ES-I3 (cell line): ENCODE measurements at regions not wholly inside any gene's neighbourhood (a gene's known extent, or its start where the extent isn't known, plus 50 kb on each side); places are given as distances from the start of the nearest gene placed in this dataset.

Source experiments
- H3K36me3 ChIP-seq: 2 replicates; pipeline ENCODE4 v1.6.1; 2013; ENCODE audit warnings: mild to moderate bottlenecking, low read length, control low read depth, moderate library complexity; ENCODE audit not compliant: insufficient read depth
- H3K4me1 ChIP-seq: 2 replicates; pipeline ENCODE4 v1.6.1; 2013; ENCODE audit warnings: mild to moderate bottlenecking, control low read depth, low read length; ENCODE audit not compliant: insufficient read depth
- H3K9ac ChIP-seq: 2 replicates; pipeline ENCODE4 v1.6.1; 2013; ENCODE audit warnings: low read depth, mild to moderate bottlenecking, low read length, moderate library complexity
- H3K9me3 ChIP-seq: 2 replicates; pipeline ENCODE4 v1.6.1; 2013; ENCODE audit warnings: mild to moderate bottlenecking, low read length, moderate library complexity; ENCODE audit not compliant: control insufficient read depth, insufficient read depth

DNA sequence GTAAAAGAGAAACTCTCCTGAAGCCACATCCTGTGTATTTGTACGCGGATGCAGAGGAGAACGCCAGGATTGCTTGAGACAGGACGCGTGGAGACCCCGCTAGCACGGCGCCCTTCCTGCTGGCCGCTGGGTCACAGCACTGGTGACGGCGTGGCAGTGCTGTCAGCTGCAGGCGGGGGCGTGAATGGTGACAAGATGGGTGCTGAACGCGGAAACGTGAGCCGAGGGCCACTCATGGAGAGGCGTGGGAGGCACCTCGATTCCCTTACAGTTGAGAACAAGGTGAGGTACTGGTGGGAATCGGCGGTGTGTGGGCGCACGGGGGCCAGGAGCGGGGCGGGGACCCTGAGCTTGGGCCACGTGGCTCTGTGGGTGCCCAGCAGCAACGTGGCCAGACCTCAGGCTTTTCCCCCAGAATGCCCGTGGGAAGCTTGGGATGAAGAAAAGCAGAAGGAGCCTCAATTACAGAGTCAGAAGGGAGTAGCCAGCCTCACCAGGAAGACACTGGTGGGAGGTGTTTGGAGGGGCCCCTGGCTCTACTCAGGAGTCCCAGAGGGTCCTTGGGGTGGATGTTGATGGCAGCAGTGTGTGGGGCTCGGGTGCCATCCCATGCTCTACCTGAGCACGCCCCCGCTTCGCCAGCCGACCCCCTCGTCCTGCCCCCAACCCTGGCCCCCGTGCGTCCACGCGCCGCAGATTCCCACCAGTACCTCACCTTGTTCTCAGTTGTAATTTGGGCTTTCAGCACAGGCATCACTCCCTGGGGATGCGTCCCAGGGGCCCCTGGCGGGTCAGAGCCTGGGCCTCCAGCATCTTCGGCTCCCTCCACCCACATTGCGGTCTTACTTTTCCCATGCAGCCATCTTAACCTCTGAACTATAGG is 208.4 kb upstream of the TCERG1L start:
- no peaks in the 10 kb centered on the region for H3K4me1 ChIP-seq
- H3K36me3 ChIP-seq: no peaks in the 10 kb centered on the region
- no peak overlapping the region for H3K9ac ChIP-seq
- H3K9me3 ChIP-seq: no peaks in the 10 kb centered on the region

DNA sequence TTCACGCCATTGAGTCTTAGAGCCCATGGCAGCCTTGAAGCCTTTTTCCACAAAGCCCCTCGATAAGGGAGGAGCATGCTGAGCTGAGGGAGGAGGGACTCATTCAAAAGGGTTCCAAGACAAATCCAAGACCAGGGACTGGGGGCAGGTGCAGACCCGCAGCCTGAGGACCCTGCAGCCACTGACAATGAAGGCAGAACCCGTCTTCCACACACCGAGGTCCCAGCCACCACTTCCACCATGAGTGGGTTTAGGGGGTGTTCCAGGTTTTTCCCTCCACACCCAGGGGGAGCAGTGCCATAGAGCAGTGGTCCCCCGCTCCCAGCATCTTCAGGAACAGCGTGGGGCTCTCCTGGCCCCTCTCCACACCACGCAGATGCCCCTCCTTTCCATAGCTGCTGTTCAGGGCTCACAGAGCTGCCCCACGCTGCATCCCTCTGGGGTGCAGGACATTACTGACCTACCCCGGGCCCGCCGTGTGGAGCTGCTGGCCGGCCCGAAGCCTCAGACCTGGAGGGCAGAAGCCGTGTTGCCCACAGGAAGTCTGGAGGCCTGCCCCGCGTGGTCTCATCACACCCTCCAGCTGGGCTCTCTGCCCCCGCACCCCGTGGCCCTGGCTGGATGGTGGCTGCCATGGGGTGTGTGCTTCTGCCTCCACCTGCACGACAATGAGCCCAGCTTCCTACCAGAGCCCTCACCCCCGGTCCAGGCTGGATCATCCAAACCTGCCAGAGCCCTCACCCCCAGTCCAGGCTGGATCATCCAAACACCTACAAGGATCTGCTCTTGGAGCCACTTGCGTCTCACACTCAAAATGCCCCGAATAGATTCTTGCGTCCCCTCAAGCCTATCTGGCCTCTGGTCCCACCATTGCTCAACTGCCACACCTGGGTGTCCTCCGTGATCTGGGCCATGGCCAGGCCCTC is 220.0 kb upstream of the TCERG1L start:
- Histone ChIP-seq H3K9ac (no peak overlapping the region), H3K36me3 (no peaks in the 10 kb centered on the region), H3K4me1 (no peaks in the 10 kb centered on the region), H3K9me3 (peaks cover 2% of the 10 kb centered on the region; the same call in 1 of the 2 replicates)

DNA sequence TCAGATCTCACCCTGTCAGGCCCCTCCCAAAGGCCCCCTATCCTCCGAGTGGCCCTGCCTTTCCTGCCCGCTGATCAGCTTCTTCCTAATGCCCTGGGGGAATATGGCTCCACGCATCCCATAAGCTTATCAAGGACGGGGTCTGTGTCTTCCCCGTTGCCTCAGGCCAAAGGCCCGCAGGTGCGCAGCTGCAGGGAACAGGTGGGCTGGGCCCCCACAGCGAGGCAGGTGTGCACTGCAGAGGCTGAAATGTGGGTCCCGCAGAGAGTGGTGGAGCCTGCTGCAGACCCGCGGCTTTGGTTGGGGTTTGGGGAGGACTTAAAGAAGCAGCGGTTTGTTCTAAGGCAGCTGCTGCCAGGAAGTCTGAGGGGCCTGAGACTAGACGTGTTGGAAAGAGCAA is 220.8 kb upstream of the TCERG1L start:
- H3K4me1 ChIP-seq: no peaks in the 10 kb centered on the region
- no peaks in the 10 kb centered on the region for H3K9me3 ChIP-seq
- H3K9ac ChIP-seq: no peak overlapping the region
- no peaks in the 10 kb centered on the region for H3K36me3 ChIP-seq

DNA sequence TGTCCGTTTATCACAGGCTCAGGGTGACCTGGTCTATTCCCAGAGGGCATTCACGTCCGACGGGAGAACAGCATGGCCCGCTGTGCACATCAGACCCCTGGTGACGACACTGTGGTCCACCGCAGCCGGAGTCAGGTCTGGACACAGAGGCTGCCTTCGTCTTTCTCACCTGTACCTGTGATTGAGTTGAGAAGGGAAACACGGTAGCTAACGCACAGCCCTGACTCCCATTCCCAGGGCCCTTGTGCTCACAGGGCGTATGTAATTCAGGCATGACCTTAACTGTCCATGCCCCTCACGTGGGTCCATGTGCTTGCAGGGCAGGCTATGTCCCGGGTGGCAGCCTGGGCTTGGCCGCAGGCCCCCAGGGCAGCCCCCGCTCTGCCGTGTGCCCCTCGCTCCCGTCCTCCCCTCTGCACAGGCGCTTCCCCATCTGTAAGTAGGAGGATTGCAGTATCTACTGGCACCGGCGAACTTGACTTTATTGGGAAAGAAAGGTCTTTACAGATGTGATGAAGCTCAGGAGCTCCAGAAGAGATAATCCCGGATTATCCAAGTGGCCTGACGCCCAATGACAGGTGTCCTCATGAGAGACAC is 221.3 kb upstream of the TCERG1L start:
- no peaks in the 10 kb centered on the region for H3K9me3 ChIP-seq
- no peaks in the 10 kb centered on the region for H3K4me1 ChIP-seq
- no peak overlapping the region for H3K9ac ChIP-seq
- H3K36me3 ChIP-seq: no peaks in the 10 kb centered on the region

DNA sequence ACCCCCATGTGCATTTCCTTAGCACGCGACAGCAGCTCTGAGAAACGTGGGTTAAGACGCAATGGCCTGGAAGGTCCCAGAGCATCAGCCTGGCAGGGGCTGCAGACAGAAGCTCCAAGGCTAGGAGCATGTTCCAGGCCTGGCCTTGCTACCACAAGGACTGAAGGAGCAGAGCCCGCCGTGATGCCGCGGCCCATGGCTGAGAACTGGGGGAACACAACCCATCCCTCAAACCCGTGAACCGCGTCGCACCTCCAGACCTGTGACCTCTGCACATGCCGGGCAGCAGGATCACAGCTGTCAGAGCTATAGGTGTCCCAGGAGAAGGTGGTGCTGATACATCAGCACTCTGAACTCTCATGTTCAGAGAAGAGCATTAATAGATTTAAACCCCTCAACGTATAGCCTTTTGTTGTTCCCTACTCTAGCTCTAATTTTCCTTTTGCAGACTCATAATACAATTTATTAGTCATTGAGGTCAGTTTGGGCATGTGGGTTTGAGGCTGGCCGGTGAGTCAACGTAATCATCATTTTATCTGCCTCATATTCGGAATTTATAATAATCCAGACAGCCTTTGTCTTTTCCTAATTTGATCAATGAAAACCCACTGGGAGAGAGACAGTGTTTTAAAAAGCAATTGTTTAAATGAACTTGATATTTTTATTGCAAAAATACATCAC is 222.5 kb upstream of the TCERG1L start:
- H3K9me3 ChIP-seq: no peaks in the 10 kb centered on the region
- no peaks in the 10 kb centered on the region for H3K36me3 ChIP-seq
- H3K4me1 ChIP-seq: no peaks in the 10 kb centered on the region
- H3K9ac ChIP-seq: no peak overlapping the region

DNA sequence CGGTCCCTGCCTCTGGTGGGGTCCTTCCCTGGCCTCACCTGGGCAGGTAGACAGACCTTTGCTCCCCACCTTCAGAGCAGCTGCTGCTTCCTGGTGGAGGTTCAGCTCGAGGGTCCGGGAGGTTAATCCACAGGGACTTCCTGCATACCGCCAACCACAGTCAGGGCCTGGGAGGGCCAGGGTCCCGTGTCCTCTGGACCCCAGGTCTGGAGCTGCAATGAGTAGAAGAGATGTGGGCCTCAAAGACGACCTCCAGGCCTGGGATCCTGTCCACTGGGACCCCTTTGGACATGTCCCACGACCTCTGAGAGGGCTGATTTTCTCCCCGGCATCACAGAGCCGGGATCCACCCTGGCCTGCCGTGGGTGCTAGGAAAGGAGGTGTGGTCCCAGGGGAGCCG is 223.3 kb upstream of the TCERG1L start:
- Histone ChIP-seq H3K9ac (no peak overlapping the region), H3K4me1 (no peaks in the 10 kb centered on the region), H3K36me3 (no peaks in the 10 kb centered on the region), H3K9me3 (no peaks in the 10 kb centered on the region)

DNA sequence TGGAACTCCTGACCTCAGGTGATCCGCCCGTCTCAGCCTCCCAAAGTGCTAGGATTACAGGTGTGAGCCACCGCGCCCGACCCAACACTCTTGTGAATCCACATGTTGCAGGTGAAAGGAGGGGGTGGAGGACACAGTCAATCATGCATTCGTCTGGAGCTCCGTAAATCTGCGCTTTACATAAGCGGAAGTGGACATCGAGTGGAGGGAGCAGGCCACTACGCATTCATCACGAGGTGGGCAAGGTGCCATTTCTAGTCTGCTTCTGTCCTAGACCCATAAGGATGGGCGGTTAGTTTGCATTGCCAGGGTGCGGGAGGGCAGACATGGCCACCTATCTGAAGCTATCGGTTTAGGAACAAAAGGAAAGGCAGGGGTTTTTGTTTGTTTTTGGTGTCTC is 225.2 kb upstream of the TCERG1L start:
- Histone ChIP-seq H3K4me1 (no peaks in the 10 kb centered on the region), H3K9ac (no peak overlapping the region), H3K9me3 (no peaks in the 10 kb centered on the region), H3K36me3 (no peaks in the 10 kb centered on the region)

DNA sequence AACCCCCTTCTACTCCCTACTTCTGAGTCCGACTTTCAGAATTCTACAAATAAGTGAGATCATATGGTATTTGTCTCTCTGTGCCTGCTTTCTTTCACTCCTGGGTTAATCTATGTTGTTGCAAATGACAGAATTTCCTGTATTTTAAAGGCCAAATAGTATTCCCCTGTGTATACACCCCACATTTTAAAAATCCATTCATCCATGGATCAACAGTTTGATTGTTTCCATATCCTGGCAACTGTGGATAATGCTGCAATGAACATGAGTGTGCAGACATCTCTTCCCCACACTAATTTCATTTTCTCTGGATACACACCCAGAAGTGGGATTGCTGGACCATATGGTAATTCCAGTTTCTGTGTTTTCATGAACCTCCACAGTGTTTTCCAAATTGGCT is 225.8 kb upstream of the TCERG1L start:
- Histone ChIP-seq H3K9me3 (no peaks in the 10 kb centered on the region), H3K36me3 (no peaks in the 10 kb centered on the region), H3K4me1 (no peaks in the 10 kb centered on the region), H3K9ac (no peak overlapping the region)

DNA sequence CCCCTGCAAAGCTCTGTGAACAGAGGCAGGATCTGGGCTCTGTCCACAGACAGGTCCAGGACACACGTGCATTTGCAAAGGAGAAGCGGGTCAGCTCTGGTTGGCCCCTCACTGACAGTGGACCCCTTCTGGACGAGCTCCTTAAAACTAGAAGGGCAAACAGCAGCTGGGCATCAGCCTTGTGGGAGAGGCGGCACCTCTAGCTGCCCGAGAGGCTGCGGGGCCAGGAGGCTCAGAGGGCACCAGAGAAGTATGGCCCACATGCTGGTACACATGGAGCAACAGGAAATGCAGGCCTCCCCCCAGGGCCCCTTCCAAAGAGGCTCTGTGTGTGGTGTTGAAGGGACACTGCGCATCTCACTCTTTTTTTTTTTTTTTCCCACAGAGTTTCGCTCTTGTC is 233.0 kb upstream of the TCERG1L start:
- H3K9me3 ChIP-seq: no peaks in the 10 kb centered on the region
- no peak overlapping the region for H3K9ac ChIP-seq
- peaks cover 12% of the 10 kb centered on the region for H3K4me1 ChIP-seq
- H3K36me3 ChIP-seq: no peaks in the 10 kb centered on the region

DNA sequence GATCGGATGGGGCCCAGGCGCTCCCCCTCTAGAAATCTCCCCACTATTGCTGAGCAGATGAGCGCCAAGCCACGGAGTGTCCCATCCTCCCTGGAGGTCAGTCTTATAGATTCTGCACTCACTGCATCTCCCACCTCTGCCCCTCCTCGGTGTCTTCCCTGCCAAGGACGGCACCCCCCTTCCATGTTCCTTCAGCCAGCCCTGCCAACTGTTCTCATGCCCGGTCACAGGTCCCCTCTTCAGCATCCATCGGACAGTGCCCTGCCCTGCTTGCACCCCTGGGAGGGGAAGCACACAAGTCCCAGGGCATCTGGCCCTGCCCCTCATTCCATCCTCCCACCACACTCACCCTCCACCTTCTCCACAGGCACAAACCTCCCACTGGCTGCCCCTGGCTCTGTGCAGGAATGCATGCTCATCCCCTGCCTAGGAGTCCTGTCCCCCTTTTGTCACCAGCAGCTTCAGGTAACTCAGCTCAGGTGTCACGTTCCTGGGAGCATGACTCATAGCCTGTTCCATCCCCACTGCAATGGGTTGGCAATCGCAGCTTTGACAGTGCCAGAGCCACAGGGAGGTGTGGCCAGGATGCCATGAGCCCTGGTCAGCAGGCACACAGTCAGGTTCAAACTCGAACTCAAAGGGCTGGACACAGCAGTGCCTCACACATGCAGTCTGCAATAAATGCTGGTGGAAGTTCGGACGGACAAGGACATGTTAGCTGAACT is 234.7 kb upstream of the TCERG1L start:
- H3K36me3 ChIP-seq: no peaks in the 10 kb centered on the region
- H3K9me3 ChIP-seq: no peaks in the 10 kb centered on the region
- no peak overlapping the region for H3K9ac ChIP-seq
- peaks cover 12% of the 10 kb centered on the region for H3K4me1 ChIP-seq

DNA sequence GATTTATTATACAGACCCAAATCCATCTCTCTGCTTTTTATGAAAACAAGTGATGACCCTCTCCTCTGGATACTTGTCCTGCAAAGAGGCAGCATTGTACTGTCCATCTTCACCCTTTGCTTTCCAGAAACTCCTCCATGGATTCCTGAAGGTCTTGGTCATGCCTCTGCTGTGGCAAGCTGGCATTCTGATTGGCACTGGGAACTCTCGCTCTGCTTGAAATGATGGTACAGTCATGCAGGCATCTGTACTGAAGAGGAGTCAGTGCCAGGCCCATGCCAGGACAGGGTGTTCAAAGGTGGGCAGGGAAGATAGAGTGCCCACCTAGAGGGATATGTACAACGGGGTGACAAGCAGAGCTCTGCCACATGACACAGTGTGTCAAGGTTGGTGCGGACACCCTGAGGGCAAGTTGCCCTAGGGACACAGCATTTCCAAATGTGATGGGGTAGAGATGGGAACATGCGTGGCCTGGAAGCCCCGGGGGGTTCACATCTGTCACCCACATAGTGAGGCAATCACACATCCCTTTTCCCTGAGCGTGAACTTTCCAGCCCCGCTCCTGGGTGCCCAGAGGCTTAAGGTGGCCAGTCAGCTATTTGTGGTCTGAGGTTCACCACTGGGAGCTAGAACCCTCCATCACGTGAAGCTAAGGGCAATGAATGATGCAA is 235.7 kb upstream of the TCERG1L start:
- Histone ChIP-seq H3K9me3 (no peaks in the 10 kb centered on the region), H3K4me1 (peaks cover 12% of the 10 kb centered on the region), H3K36me3 (no peaks in the 10 kb centered on the region), H3K9ac (no peak overlapping the region)

DNA sequence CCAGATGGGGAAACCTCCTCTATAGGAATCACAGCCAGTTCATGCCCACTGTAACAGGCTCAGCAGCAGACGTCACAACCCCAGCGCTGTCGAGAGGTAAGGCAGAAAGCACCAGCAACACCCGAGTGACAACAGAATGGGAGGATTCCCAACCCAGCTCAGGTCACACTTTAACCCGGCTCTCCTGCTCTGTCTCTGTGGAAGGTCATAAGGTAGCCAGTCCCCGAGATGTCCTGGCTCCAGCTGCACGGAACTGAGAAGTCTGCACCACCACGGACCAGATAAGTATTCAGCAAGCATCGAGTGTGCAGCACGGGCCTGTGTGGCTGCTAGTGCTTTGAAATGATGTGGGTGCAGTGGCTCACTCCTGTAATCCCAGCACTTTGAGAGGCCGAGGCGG is 236.7 kb upstream of the TCERG1L start:
- Histone ChIP-seq H3K36me3 (no peaks in the 10 kb centered on the region), H3K4me1 (peaks cover 12% of the 10 kb centered on the region), H3K9me3 (no peaks in the 10 kb centered on the region), H3K9ac (no peak overlapping the region)

DNA sequence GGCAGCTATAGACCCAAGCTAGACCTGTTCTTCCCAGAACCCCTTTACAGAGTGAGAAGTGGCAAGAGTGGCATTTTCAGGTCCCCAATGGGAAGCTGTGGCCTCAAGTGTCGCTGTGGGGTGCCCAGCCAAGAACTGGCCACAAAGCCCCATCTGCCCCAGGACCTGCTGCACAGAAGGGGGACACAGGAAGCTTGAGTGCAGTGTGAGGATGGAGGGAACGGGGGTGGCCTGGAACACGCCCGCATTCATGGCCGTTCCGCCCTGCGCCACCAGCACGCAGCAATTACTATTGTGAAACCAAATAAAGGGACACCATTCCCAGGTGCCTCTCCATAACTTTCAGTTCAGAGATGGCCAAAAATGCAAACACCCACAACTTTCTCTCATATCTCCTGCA is 237.6 kb upstream of the TCERG1L start:
- H3K9me3 ChIP-seq: no peaks in the 10 kb centered on the region
- H3K36me3 ChIP-seq: no peaks in the 10 kb centered on the region
- H3K9ac ChIP-seq: no peak overlapping the region
- peaks cover 12% of the 10 kb centered on the region for H3K4me1 ChIP-seq
